ENCODE measurements at regions not wholly inside any gene's neighbourhood (a gene's known extent, or its start where the extent isn't known, plus 50 kb on each side); places are given as distances from the start of the nearest gene placed in this dataset.

GRCh38 chr14:84546236-84546635 lies 983.7 kb upstream of the FLRT2 start:
- H3K27ac Mint-ChIP-seq, result no peak overlapping the region
- intact Hi-C loops (cut with micrococcal nuclease), result no loop called here
- H3K36me3 Mint-ChIP-seq (ENCODE audit: low read depth), result no peaks in the 10 kb centered on the region
- H3K27me3 Mint-ChIP-seq, result no peaks in the 10 kb centered on the region
- H3K9me3 Mint-ChIP-seq, result peaks cover 27% of the 10 kb centered on the region
- H3K4me1 Mint-ChIP-seq (ENCODE audit: low read depth), result no peaks in the 10 kb centered on the region
- no peak overlapping the region for H3K4me3 Mint-ChIP-seq

- H3K4me1 Mint-ChIP-seq (ENCODE audit: low read depth), result no peaks in the 10 kb centered on the region
Measured at GRCh38 chr14:84554136-84554535, 975.8 kb upstream of the FLRT2 start.

GRCh38 chr14:84555493-84555892 lies 974.5 kb upstream of the FLRT2 start:
- Mint-ChIP-seq H3K4me3 (no peak overlapping the region), H3K36me3 (ENCODE audit: low read depth) (no peaks in the 10 kb centered on the region), H3K27me3 (no peaks in the 10 kb centered on the region), H3K9me3 (peaks cover 31% of the 10 kb centered on the region), H3K27ac (no peak overlapping the region), H3K4me1 (ENCODE audit: low read depth) (no peaks in the 10 kb centered on the region)
- intact Hi-C loops (cut with micrococcal nuclease), result no loop called here

More at GRCh38 chr14:84554136-84554535, 975.8 kb upstream of the FLRT2 start:
- Mint-ChIP-seq H3K4me3 (no peak overlapping the region), H3K27ac (no peak overlapping the region), H3K9me3 (peaks cover 42% of the 10 kb centered on the region), H3K27me3 (no peaks in the 10 kb centered on the region), H3K36me3 (ENCODE audit: low read depth) (no peaks in the 10 kb centered on the region)
- intact Hi-C loops (cut with micrococcal nuclease), result no loop called here

GRCh38 chr14:84566109-84566508 lies 963.8 kb upstream of the FLRT2 start:
- H3K36me3 Mint-ChIP-seq (ENCODE audit: low read depth), result no peaks in the 10 kb centered on the region
- intact Hi-C loops (cut with micrococcal nuclease), result no loop called here
- no peaks in the 10 kb centered on the region for H3K27me3 Mint-ChIP-seq
- no peaks in the 10 kb centered on the region for H3K4me1 Mint-ChIP-seq (ENCODE audit: low read depth)
- no peak overlapping the region for H3K27ac Mint-ChIP-seq
- no peak overlapping the region for H3K4me3 Mint-ChIP-seq
- peaks cover 50% of the 10 kb centered on the region for H3K9me3 Mint-ChIP-seq

- Mint-ChIP-seq H3K27me3 (no peaks in the 10 kb centered on the region), H3K27ac (no peak overlapping the region), H3K4me1 (ENCODE audit: low read depth) (no peaks in the 10 kb centered on the region), H3K9me3 (peaks cover 9% of the 10 kb centered on the region), H3K4me3 (no peak overlapping the region), H3K36me3 (ENCODE audit: low read depth) (no peaks in the 10 kb centered on the region)
- intact Hi-C loops (cut with micrococcal nuclease), result no loop called here
Measured at GRCh38 chr14:84575681-84576080, 954.3 kb upstream of the FLRT2 start.

GRCh38 chr14:84579292-84579691 lies 950.7 kb upstream of the FLRT2 start:
- Mint-ChIP-seq H3K36me3 (ENCODE audit: low read depth) (no peaks in the 10 kb centered on the region), H3K4me3 (no peak overlapping the region), H3K27me3 (no peaks in the 10 kb centered on the region), H3K27ac (no peak overlapping the region), H3K4me1 (ENCODE audit: low read depth) (no peaks in the 10 kb centered on the region), H3K9me3 (peaks cover 9% of the 10 kb centered on the region)
- intact Hi-C loops (cut with micrococcal nuclease), result no loop called here

- H3K27me3 Mint-ChIP-seq, result no peaks in the 10 kb centered on the region
Measured at GRCh38 chr14:84581041-84581440, 948.9 kb upstream of the FLRT2 start.

GRCh38 chr14:84584511-84584910 lies 945.4 kb upstream of the FLRT2 start:
- Mint-ChIP-seq H3K36me3 (ENCODE audit: low read depth) (no peaks in the 10 kb centered on the region), H3K4me1 (ENCODE audit: low read depth) (no peaks in the 10 kb centered on the region), H3K27me3 (no peaks in the 10 kb centered on the region), H3K4me3 (no peak overlapping the region), H3K9me3 (peaks cover 17% of the 10 kb centered on the region), H3K27ac (no peak overlapping the region)
- intact Hi-C loops (cut with micrococcal nuclease), result no loop called here

More at GRCh38 chr14:84581041-84581440, 948.9 kb upstream of the FLRT2 start:
- H3K27ac Mint-ChIP-seq, result no peak overlapping the region
- peaks cover 17% of the 10 kb centered on the region for H3K9me3 Mint-ChIP-seq
- no peaks in the 10 kb centered on the region for H3K4me1 Mint-ChIP-seq (ENCODE audit: low read depth)
- no peak overlapping the region for H3K4me3 Mint-ChIP-seq
- intact Hi-C loops (cut with micrococcal nuclease), result no loop called here
- H3K36me3 Mint-ChIP-seq (ENCODE audit: low read depth), result no peaks in the 10 kb centered on the region

- H3K27me3 Mint-ChIP-seq, result no peaks in the 10 kb centered on the region
- H3K4me1 Mint-ChIP-seq (ENCODE audit: low read depth), result no peaks in the 10 kb centered on the region
- no peak overlapping the region for H3K27ac Mint-ChIP-seq
- no peak overlapping the region for H3K4me3 Mint-ChIP-seq
- intact Hi-C loops (cut with micrococcal nuclease), result no loop called here
- H3K36me3 Mint-ChIP-seq (ENCODE audit: low read depth), result no peaks in the 10 kb centered on the region
- no peaks in the 10 kb centered on the region for H3K9me3 Mint-ChIP-seq
Measured at GRCh38 chr14:84591827-84592445, 938.0 kb upstream of the FLRT2 start.

- Mint-ChIP-seq H3K27me3 (no peaks in the 10 kb centered on the region), H3K36me3 (ENCODE audit: low read depth) (no peaks in the 10 kb centered on the region), H3K4me3 (no peak overlapping the region), H3K9me3 (no peaks in the 10 kb centered on the region), H3K27ac (no peak overlapping the region), H3K4me1 (ENCODE audit: low read depth) (no peaks in the 10 kb centered on the region)
- intact Hi-C loops (cut with micrococcal nuclease), result no loop called here
Measured at GRCh38 chr14:84592770-84593169, 937.2 kb upstream of the FLRT2 start.

- no peak overlapping the region for H3K4me3 Mint-ChIP-seq
- no peak overlapping the region for H3K27ac Mint-ChIP-seq
- H3K27me3 Mint-ChIP-seq, result no peaks in the 10 kb centered on the region
- intact Hi-C loops (cut with micrococcal nuclease), result no loop called here
- no peaks in the 10 kb centered on the region for H3K9me3 Mint-ChIP-seq
- H3K4me1 Mint-ChIP-seq (ENCODE audit: low read depth), result no peaks in the 10 kb centered on the region
- no peaks in the 10 kb centered on the region for H3K36me3 Mint-ChIP-seq (ENCODE audit: low read depth)
Measured at GRCh38 chr14:84610086-84610485, 919.9 kb upstream of the FLRT2 start.

- Mint-ChIP-seq H3K9me3 (no peaks in the 10 kb centered on the region), H3K4me3 (no peak overlapping the region), H3K4me1 (ENCODE audit: low read depth) (no peaks in the 10 kb centered on the region), H3K36me3 (ENCODE audit: low read depth) (no peaks in the 10 kb centered on the region), H3K27ac (no peak overlapping the region), H3K27me3 (no peaks in the 10 kb centered on the region)
- intact Hi-C loops (cut with micrococcal nuclease), result no loop called here
Measured at GRCh38 chr14:84622357-84622756, 907.6 kb upstream of the FLRT2 start.

GRCh38 chr14:84643446-84643845 lies 886.5 kb upstream of the FLRT2 start:
- Mint-ChIP-seq H3K9me3 (no peaks in the 10 kb centered on the region), H3K4me1 (ENCODE audit: low read depth) (no peaks in the 10 kb centered on the region), H3K4me3 (no peak overlapping the region), H3K36me3 (ENCODE audit: low read depth) (no peaks in the 10 kb centered on the region), H3K27ac (no peak overlapping the region), H3K27me3 (no peaks in the 10 kb centered on the region)
- intact Hi-C loops (cut with micrococcal nuclease), result no loop called here

GRCh38 chr14:84646786-84647500 lies 883.0 kb upstream of the FLRT2 start:
- no peaks in the 10 kb centered on the region for H3K36me3 Mint-ChIP-seq (ENCODE audit: low read depth)
- H3K27ac Mint-ChIP-seq, result no peak overlapping the region
- no peaks in the 10 kb centered on the region for H3K27me3 Mint-ChIP-seq
- H3K9me3 Mint-ChIP-seq, result peaks cover 6% of the 10 kb centered on the region
- no peak overlapping the region for H3K4me3 Mint-ChIP-seq
- intact Hi-C loops (cut with micrococcal nuclease), result no loop called here
- no peaks in the 10 kb centered on the region for H3K4me1 Mint-ChIP-seq (ENCODE audit: low read depth)

GRCh38 chr14:84655014-84655413 lies 874.9 kb upstream of the FLRT2 start:
- H3K4me1 Mint-ChIP-seq (ENCODE audit: low read depth), result no peaks in the 10 kb centered on the region

More at GRCh38 chr14:84655014-84655413, 874.9 kb upstream of the FLRT2 start:
- no peak overlapping the region for H3K27ac Mint-ChIP-seq
- no peaks in the 10 kb centered on the region for H3K27me3 Mint-ChIP-seq
- no peak overlapping the region for H3K4me3 Mint-ChIP-seq
- H3K36me3 Mint-ChIP-seq (ENCODE audit: low read depth), result no peaks in the 10 kb centered on the region
- peaks cover 44% of the 10 kb centered on the region for H3K9me3 Mint-ChIP-seq
- intact Hi-C loops (cut with micrococcal nuclease), result no loop called here
